22Rv1 (cell line): ENCODE measurements at regions not wholly inside any gene's neighbourhood (a gene's known extent, or its start where the extent isn't known, plus 50 kb on each side); places are given as distances from the start of the nearest gene placed in this dataset.

Source experiments
- CTCF ChIP-seq: fragments of 450-650 bp; IDR thresholded peaks from 2 replicates; pipeline ENCODE4 v1.5.1; 2017; ENCODE audit warnings: mild to moderate bottlenecking
- ZFX ChIP-seq: fragments of 450-650 bp; IDR thresholded peaks from 2 replicates; pipeline ENCODE4 v1.6.1; 2017; ENCODE audit warnings: antibody characterized with exemption, borderline replicate concordance

- TF ChIP-seq ZFX: no peak
- no peak for TF ChIP-seq CTCF
These were observed 200.2 kb downstream of the CLCN4 start for GRCh38 chrX:10356979-10357378.
